NCI-H1436 treated with DMSO at 0.1 percent for 48 hours (cell line): ENCODE measurements at regions not wholly inside any gene's neighbourhood (a gene's known extent, or its start where the extent isn't known, plus 50 kb on each side); places are given as distances from the start of the nearest gene placed in this dataset.

ENCODE experiments used
- DNase-seq: peaks from one replicate; lab custom pipeline; 2025; lab: John Stamatoyannopoulos, UW

GRCh38 chr7:112594397-112594796 lies 113.6 kb downstream of the LSMEM1 start:
- no peak for DNase-seq

DNA sequence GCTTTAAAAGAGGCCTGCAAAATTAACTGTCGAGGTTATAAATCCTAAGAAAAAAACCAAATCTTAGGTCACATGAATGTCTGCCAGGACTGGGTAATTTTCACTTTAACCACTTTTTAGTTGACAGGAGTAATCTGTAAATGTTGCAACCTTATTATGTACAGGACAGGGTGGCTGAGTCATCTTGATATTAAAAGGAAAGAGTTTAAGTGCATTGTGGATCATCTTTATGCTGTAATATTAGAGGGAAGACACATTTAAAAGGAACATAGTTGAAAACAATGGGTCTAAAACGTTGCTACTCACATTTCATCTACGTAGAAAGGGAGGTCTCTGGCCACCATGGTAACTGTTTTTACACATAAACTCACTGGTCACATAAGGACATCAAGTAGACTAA lies 115.5 kb downstream of the LSMEM1 start:
- DNase-seq, result no peak

DNA sequence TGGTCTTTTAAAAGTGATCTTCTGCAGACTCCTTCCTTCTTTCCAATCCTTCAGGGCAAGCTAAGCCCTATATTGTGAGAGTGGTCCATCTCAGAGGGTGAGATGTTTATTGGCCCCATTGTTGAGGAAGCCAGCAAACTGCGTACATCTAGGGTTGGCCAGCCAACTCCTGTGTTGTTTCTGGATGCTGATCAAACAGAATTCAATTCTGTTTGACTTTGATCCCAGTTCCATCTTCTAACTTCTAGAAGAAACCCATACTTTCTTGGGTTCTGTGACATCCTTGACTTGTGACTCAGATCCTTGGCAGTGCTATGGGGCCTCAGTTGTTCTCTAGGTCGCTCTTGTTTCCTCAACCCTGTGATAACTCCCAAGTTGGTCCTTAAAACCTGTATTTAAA lies 116.2 kb downstream of the LSMEM1 start:
- no peak for DNase-seq

- no peak for DNase-seq
Measured at GRCh38 chr7:112603673-112604072, 122.9 kb downstream of the LSMEM1 start.

DNA sequence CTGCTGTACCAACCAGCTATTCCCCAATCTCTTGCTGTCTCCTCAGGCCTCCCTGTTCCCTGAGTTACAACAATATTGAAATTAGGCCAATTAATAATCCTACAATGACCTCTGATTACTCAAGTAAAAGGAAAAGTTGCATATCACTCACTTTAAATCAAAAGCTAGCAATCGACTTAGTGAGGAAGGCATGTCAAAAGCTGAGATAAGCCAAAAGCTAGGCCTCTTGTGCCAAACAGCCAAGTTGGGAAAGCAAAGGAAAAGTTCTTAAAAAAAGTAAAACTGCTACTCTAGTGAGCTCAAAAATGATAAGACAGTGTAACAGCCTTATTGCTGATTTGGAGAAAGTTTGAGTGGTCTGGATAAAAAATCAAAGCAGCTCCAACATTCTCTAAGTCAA lies 129.8 kb downstream of the LSMEM1 start:
- no peak for DNase-seq

GRCh38 chr7:112615701-112616100 lies 134.9 kb downstream of the LSMEM1 start:
- DNase-seq, result no peak

DNA sequence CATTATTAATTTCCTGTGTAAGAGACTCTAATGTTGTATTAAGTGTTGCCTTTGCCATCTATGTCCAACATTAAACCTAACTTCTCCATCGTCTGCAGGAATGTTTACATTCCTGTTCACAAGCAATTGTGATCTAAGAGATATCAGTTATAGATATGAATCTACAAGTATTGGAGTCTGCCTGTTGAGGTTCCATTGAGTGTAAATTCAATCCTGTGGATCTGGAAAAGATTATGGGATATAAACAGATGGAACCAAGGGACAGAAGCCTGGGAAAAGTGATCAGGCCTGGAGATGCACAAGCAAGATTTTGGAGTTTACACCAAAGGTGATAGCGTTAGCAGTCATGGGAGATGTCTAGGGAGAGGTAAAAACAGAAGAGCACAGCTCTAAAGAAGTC lies 135.5 kb downstream of the LSMEM1 start:
- DNase-seq, result no peak

DNA sequence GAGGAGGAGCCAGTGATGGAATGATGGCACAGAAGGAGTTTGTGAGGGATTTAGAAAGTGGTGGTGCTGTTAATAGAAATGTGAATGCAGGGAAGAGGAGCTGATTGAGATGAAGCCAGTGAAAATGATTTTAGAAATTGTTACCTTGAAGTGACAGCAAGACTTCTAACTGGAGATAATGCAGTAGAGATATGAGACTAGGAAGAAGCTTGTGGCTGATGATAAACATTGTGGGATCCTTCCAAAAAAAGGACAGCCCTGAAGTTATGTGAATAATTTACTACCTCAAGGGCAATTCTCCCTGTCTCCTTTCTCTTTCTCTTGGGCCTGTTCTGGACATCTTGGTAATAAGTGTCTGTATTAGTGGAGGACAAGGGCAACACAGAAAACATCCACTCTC lies 138.6 kb downstream of the LSMEM1 start:
- no peak for DNase-seq

- DNase-seq, result no peak
Measured at GRCh38 chr7:112622159-112622715, 141.4 kb downstream of the LSMEM1 start.

GRCh38 chr7:112624416-112624815 lies 143.6 kb downstream of the LSMEM1 start:
- DNase-seq, result no peak

DNA sequence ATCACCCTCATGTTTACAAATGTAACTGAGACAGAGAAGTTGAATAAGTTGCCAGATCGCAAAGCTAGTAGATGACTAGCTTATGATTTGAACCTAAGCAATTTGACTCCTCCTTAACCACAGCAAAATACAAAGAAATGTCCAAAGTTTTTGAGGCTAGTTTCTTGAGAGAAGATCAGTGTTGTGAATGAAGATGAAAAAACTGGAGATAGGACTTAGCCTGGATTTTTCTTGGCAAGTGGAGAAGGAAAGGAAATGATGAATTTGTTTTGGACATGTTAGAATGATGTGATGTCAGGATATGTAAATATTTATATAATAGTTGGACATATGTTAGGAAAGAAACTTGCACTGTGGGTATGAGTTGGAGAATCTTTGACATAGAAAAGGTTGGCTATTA lies 149.8 kb downstream of the LSMEM1 start:
- no peak for DNase-seq

GRCh38 chr7:112634107-112634506 lies 153.3 kb downstream of the LSMEM1 start:
- no peak for DNase-seq

DNA sequence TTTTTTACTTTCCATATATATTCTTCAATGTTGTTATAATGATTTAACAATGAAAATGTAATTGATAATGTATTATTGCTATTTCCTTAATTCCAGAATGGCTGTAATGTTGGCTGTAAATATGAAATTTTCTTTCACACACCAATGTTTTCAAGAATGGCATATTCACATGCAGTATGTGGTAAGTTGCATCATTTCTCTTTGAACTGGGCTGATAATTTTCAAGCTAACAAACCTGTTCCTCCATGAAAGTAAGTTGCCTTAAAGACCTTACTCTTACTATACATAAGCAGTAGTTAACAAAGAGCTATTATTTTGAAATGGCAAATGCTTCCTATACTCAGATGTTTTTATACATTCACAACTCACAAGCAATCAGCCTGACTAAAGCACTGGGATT lies 154.5 kb downstream of the TMEM168 start:
- no peak for DNase-seq

DNA sequence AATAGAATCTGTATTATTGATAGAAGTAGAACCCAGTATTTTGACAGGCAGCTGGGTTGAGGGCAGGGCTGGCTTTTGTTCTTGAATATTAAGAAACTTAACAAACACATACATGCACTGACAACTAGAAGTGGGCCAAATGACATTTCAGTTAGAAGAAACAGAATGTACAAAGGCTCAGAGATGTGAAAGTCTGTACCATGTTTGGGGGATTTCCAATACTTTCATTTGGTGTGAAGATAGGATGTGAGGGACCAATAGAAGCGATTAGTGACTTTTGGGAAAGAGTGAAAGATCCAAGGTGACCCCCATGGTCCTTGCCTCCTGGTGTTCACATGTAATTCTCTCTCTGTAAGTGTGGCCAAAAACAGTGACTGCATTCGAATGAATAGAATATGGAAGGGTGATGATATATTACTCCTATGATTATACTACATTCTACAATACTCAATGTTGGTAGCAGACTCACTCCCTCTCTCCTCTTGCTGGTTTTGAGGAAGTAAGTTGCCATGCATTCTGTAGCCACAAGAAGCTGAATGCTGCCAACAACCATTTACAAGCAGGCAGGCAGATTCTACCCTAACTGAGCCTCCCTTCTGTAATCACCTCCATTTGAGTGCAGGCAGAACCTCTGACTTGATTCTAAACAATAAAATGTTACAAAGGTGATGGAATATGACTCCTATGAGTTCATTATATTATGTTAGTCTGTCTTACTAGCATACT lies 151.4 kb downstream of the TMEM168 start:
- DNase-seq, result no peak

- DNase-seq, result no peak
Measured at GRCh38 chr7:112640685-112641084, 149.5 kb downstream of the TMEM168 start.

- no peak for DNase-seq
Measured at GRCh38 chr7:112646783-112647182, 143.4 kb downstream of the TMEM168 start.

- DNase-seq, result no peak
Measured at GRCh38 chr7:112648781-112649180, 141.4 kb downstream of the TMEM168 start.

DNA sequence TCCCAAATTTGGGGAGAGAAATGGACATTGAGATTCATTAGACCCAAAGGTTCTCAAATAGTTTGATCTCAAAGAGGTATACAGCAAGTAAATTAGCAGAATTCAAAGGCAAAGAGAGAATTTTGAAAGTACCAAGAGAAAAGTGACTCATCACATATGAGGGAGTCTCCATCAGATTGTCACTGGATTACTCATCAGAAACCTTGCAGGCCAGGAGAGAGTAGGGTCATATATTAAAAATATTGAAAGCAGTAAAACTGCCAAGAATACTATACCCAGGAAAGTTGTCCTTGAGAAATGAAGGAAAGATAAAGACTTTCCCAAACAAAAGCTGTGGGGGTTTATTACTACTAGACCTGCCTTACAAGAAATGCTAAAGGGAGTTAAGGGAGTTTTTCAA lies 140.6 kb downstream of the TMEM168 start:
- no peak for DNase-seq

GRCh38 chr7:112654322-112655216 lies 135.6 kb downstream of the TMEM168 start:
- no peak for DNase-seq

- DNase-seq, result no peak
Measured at GRCh38 chr7:112665709-112666108, 124.5 kb downstream of the TMEM168 start.

DNA sequence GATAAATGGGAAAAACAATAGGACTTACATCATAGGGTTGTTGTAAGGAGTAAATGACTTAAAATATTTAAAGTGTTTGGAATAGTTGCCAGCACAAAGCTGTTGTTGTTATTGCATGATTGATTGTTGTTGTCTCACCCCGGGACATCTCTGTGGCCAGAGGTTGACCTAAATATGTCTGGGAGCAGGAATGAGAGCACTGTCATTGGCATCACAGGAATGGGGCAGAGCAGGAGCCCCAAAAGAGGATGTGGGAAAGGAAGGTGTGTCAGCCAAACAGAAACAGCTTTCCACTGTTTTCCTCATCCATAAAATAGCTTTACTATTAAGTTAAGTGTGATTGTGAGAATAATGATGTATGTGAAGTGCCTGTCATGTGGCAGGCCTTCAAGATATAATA lies 121.6 kb downstream of the TMEM168 start:
- no peak for DNase-seq

DNA sequence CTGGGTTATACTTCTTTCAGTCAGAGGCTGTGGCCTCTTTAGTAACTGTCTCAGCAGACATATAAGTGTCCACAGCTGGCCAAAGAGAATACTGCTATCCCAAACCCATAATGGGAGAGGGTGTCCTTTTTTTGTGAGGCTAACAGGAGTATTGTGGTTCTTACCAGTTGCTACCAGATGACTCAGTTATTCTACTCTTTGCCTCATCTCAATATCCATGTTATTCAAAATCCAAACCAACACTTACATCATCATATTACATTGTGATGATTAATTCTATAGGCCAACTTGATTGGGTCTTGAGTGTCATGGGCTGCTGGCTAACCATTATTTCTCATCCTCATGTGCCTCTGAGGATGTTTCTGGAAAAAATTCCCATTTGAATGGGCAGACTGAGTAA lies 120.9 kb downstream of the TMEM168 start:
- no peak for DNase-seq

GRCh38 chr7:112670193-112670592 lies 120.0 kb downstream of the TMEM168 start:
- no peak for DNase-seq
